Stimulated activated naive B cell treated with anti-CD40 and anti-IgM and Interleukin-4, amounts not matched to agents 10 μg/mL and 1 μg/mL and 100 μg/mL, for 72 hours (primary cell): ENCODE measurements at regions not wholly inside any gene's neighbourhood (a gene's known extent, or its start where the extent isn't known, plus 50 kb on each side); places are given as distances from the start of the nearest gene placed in this dataset.
"Not testable (repeated sequence)": the region's sequence is repeated elsewhere in the genome, so short reads cannot be mapped to it uniquely, and the experiment has no call there.

ENCODE experiments used
- ATAC-seq, 2 donors: fragments of 150-1000 bp; cut with Tn5 transposase; replicated peaks; 2 replicates each; pipeline ENCODE4 v1.10.0; 2021; ENCODE audit warnings: moderate library complexity in 1 of 2
- DNase-seq: peaks from one replicate; pipeline ENCODE4 v3.0.0; 2021
- H3K27ac Mint-ChIP-seq: one replicate; pipeline ENCODE4 v1.8.0; 2022; ENCODE audit warnings: mild to moderate bottlenecking, mixed read lengths
- H3K27me3 Mint-ChIP-seq, 2 donors: one replicate each; pipeline ENCODE4 v1.8.0; 2022; ENCODE audit warnings: mixed read lengths in 2 of 2
- H3K36me3 Mint-ChIP-seq, 2 donors: one replicate each; pipeline ENCODE4 v1.8.0; 2022; ENCODE audit warnings: mixed read lengths in 2 of 2, mild to moderate bottlenecking in 1 of 2
- H3K4me1 Mint-ChIP-seq, 2 donors: one replicate each; pipeline ENCODE4 v1.8.0; 2022; ENCODE audit warnings: mixed read lengths in 2 of 2, mild to moderate bottlenecking in 1 of 2
- H3K4me3 Mint-ChIP-seq, 2 donors: one replicate each; pipeline ENCODE4 v1.8.0; 2022; ENCODE audit warnings: mild to moderate bottlenecking in 2 of 2, mixed read lengths in 2 of 2, moderate library complexity in 1 of 2
- H3K9me3 Mint-ChIP-seq, 2 donors: one replicate each; pipeline ENCODE4 v1.8.0; 2022; ENCODE audit warnings: mixed read lengths in 2 of 2, mild to moderate bottlenecking in 1 of 2

DNA sequence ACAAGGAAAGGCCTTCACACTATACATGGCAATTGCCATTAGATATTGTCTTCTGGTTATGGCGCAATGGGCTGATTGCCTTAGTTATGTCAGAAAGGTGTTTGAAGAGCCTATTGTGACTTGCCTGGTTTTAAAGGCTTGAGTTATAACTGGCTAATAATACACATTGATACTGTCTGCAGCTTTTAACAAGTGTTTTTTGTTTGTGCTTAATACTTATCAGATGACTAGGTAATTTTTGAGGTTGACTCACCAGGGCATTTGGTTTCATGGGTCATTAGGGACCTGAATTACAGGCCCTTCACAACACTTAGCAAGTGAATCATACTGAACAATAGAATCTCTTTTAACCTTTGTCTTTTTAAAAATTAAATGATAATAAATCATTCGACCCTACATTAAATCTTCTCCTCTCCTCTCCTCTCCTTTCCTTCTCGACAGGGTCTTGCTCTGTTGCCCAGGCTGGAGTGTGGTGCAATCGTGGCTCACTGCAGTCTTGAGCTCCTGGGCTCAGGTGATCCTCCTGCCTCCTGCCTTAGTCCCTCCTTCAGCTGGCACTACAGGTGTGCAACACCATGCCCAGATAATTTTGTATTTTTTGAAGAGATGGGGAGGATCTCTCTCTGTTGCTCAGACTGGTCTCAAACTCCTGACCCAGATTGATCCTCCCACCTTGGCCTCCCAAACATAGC, 196.3 kb downstream of the JCAD start:
- no peak for ATAC-seq
- H3K36me3 Mint-ChIP-seq, result no peaks in the 10 kb centered on the region
- H3K4me3 Mint-ChIP-seq, result no peak overlapping the region
- no peaks in the 10 kb centered on the region for H3K9me3 Mint-ChIP-seq
- DNase-seq, result no peak
- no peaks in the 10 kb centered on the region for H3K4me1 Mint-ChIP-seq
- no peak overlapping the region for H3K27ac Mint-ChIP-seq
- no peaks in the 10 kb centered on the region for H3K27me3 Mint-ChIP-seq

DNA sequence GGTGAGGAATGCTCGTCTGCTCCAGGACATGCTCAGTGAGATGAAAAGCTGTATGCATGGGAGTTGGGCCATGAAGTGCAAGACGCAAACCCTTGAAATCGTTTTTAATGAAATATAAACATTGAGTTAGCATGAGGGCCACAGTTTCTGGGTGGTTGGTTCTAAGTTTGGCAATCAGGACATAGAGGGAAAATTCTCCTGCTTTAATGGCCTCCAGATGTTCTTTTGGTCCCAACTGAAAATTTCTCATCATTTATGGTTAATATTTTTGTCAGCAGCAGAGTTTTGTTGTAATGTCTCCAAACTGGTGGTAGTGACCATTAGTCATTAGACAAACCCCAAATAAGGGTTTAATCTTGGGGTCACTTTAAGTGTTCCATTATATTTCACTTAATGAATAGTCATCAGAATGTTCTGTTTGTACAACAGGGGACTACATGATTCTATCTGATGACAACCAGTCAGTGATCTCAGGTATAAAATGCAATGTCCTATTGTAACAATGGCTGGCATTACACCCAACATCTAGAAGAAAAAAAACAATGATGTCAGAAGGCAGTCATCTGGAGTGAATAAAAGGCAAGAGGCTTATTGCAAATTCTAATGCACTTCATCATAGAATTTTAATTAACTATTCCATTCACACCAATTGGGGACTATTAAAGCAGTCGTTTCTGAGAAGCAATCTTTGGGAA, 197.4 kb downstream of the JCAD start:
- no peaks in the 10 kb centered on the region for H3K4me1 Mint-ChIP-seq
- no peak for ATAC-seq
- no peaks in the 10 kb centered on the region for H3K36me3 Mint-ChIP-seq
- H3K9me3 Mint-ChIP-seq, result no peaks in the 10 kb centered on the region
- H3K27ac Mint-ChIP-seq, result no peak overlapping the region
- H3K27me3 Mint-ChIP-seq, result no peaks in the 10 kb centered on the region
- DNase-seq, result no peak
- H3K4me3 Mint-ChIP-seq, result no peak overlapping the region

DNA sequence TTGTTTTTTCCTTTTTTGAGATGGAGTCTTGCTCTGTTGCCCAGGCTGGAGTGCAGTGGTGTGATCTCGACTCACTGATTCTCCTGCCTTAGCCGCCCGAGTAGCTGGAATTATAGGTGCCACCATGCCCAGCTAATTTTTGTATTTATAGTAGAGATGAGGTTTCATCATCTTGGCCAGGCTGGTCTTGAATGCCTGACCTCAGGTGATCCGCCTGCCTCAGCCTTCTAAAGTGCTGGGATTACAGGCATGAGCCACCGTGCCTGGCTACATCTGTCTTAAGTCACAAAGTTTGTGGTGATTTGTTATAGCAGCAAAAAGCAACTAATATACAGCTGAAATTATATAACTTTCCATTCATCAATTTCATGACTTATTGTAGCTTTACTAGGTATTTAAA, 198.2 kb downstream of the JCAD start:
- H3K27me3 Mint-ChIP-seq, H3K36me3 Mint-ChIP-seq, DNase-seq, H3K4me3 Mint-ChIP-seq, ATAC-seq, H3K4me1 Mint-ChIP-seq, H3K27ac Mint-ChIP-seq, H3K9me3 Mint-ChIP-seq: not testable (repeated sequence)

DNA sequence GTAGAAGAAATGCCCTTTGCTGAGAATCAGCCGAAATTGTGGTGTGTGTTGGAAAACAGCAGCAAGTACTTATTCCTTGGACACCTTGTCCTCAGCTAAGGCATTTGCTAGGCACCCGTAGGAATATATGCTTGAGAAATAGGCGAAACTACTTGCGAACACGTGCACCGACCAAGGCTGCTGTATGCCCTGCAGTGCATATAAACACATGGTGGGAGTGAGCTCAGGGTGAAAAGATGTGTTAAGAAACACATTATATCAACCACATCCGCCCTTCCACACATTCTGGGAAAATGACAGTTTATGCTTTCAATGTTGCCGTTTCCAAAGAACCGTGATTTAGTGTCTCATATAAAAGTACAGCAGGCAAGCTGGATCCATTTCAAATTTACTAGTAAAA, 199.2 kb downstream of the JCAD start:
- Mint-ChIP-seq H3K27me3 (no peaks in the 10 kb centered on the region), H3K4me1 (no peaks in the 10 kb centered on the region), H3K9me3 (no peaks in the 10 kb centered on the region), H3K4me3 (no peak overlapping the region), H3K36me3 (no peaks in the 10 kb centered on the region), H3K27ac (no peak overlapping the region)
- DNase-seq, result no peak
- ATAC-seq, result no peak

DNA sequence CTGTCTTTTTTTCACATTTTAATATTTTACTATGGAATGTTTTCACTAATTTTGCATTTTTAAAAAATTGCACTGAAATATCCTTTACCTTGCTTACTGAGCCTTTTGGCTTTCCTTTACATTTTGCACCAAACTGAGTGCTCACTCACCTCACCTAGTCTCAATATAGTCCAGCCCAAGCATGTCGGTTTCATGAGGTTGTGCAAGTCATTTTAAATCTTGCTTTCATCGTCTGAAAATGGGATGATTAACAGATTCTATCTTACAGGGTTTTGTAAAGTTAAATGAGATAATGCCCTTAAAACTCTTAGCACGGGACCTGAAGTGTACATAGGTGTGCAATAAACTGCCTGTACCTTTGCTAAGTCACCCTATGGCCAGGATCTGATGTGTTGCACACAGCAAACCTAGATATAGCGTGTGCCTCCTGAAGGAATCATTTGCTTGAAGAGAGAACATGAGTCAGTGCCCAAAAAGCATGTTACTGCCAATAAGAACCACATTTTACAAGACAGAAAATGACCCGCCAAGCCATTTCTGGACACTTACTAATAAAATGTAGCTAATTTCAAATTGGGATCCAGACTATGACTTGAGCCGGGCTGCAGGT, 199.8 kb downstream of the JCAD start:
- H3K36me3 Mint-ChIP-seq, result no peaks in the 10 kb centered on the region
- no peak overlapping the region for H3K27ac Mint-ChIP-seq
- ATAC-seq, result no peak
- no peaks in the 10 kb centered on the region for H3K9me3 Mint-ChIP-seq
- H3K27me3 Mint-ChIP-seq, result no peaks in the 10 kb centered on the region
- no peaks in the 10 kb centered on the region for H3K4me1 Mint-ChIP-seq
- no peak overlapping the region for H3K4me3 Mint-ChIP-seq
- no peak for DNase-seq

DNA sequence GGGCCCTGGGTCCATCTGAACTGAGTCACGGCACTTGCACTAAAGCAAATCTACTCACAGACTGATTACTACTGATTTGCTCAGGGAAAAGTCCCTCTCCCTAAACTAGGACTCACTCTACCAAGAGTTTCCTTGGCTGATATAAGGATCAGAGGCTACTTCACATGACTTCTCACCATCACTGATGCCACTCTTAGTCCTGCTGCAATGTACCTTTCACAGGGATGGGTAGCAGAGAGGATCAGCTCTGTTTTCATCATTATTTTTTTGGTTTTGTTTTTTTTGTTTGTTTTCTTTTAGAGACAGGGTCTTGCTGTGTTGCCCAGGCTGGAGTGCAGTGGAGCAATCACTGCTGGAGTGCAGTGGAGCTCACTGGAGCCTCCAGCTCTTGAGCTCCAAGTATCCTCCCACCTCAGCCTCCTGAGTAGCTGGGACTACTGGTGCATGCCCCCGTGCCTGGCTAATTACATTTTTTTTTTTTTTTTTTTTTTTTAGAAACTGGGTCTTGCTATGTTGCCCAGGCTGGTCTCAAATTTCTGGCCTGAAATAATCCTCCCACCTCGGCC, 200.6 kb downstream of the JCAD start:
- no peaks in the 10 kb centered on the region for H3K27me3 Mint-ChIP-seq

DNA sequence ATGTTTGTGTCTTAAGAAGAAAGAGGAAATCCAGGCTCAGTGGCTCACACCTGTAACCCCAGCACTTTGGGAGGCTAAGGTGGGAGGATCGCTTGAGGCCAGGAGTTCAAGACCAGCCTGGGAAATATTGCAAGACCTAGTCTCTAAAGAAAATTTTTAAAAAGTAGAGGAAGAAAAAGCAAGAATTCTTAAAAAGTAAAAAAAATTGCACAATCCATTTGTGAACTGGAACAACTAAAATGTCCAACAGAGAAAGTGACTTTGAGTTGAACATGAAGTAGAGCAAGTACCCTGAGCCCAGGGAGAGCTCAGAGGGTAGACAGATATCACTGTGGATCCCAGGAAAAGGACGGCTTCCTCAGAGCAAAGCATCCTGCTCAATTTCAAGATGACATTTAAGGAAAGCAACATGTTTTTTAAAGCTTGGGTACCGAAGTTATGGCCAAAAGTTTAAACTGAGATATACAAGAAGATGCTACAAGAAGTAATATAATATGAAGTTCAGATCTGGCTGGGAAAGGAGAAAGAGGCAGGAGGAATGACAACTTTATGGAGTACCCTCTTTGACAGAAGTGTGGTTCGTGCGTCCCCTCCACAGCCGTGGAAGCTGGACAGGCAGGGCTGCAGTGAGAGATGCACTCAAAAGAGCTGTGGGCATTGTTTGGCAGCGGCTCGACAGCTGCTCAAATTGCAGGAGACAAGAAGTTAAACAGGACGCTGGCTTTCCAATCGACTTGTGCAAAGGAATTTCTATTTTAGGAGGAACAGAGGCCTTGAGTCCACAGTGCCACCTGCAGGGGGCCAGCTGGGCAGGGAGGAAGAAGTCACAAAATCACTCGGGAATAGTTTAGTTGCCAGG, 201.3 kb downstream of the JCAD start:
- no peaks in the 10 kb centered on the region for H3K4me1 Mint-ChIP-seq
- no peak for ATAC-seq
- DNase-seq, result no peak
- no peaks in the 10 kb centered on the region for H3K27me3 Mint-ChIP-seq
- H3K9me3 Mint-ChIP-seq, result no peaks in the 10 kb centered on the region
- H3K4me3 Mint-ChIP-seq, result no peak overlapping the region
- H3K27ac Mint-ChIP-seq, result no peak overlapping the region
- no peaks in the 10 kb centered on the region for H3K36me3 Mint-ChIP-seq

More for the DNA sequence above, 200.6 kb downstream of the JCAD start:
- Mint-ChIP-seq H3K27ac (no peak overlapping the region), H3K4me1 (no peaks in the 10 kb centered on the region), H3K4me3 (no peak overlapping the region), H3K36me3 (no peaks in the 10 kb centered on the region), H3K9me3 (no peaks in the 10 kb centered on the region)
- ATAC-seq, result no peak
- DNase-seq, result no peak

DNA sequence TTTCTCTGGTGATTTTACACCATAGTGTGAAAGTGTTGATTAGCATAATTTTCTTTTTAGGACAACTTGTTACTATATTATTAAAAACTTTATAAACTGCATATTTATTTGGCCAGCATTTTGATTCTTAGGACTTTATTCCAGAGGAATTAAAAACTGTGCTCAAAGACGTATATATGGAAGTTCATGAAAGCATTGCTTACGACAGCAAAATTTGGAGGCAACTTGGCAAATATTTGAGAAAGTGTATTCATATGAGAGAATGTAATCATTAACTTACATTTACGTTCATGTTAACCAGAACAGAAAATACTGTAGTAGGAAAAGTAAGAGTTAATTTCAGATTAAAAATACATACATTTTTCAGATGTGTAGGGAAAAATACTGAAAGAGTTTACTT, 203.1 kb downstream of the JCAD start:
- no peak for ATAC-seq

DNA sequence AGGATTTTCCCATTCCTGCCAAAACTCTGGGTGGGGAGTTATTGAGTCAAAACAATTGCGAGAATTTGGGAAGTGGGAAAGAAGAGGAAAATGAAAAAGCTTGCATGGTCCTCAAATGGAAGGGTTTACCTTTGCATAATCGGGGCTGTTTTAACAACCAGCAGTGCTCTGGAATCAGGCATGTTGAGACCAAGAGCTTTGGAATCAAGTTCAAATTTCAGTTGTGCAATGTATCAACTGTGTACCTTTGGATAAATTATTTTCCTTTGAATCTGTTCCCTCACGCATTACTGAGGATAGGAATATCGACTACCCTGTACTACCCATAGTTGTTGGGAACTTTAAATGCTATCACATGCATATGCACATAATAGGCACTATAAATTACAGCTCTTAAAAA, 205.5 kb downstream of the JCAD start:
- no peak for DNase-seq
- ATAC-seq, result no peak
- Mint-ChIP-seq H3K4me3 (no peak overlapping the region), H3K9me3 (no peaks in the 10 kb centered on the region), H3K4me1 (no peaks in the 10 kb centered on the region), H3K27me3 (peaks cover 0 to 6% of the 10 kb centered on the region in 2 donors), H3K36me3 (no peaks in the 10 kb centered on the region), H3K27ac (no peak overlapping the region)

More for the DNA sequence above, 203.1 kb downstream of the JCAD start:
- Mint-ChIP-seq H3K4me1 (no peaks in the 10 kb centered on the region), H3K27me3 (no peaks in the 10 kb centered on the region), H3K36me3 (no peaks in the 10 kb centered on the region), H3K27ac (no peak overlapping the region), H3K9me3 (no peaks in the 10 kb centered on the region), H3K4me3 (no peak overlapping the region)
- no peak for DNase-seq

DNA sequence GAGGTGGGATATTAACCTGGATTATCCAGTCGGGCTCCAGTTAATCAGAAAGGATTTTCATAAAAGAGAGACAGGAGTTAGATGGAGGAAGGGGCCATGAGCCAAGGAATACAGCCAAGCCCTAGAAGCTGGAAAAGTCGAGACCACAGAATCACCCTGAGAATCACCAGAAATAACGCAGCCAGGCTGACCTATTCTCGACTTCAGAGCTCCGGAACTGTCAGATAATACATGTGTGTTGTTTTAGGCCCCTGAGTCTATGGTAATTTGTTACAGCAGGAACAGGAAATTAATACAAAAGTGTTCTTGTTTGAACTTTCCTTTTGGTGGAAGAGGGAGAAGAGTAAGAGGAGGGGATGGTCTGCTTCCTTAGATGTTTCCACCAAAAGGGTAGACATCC, 208.1 kb downstream of the JCAD start:
- DNase-seq, result no peak
- H3K4me3 Mint-ChIP-seq, result no peak overlapping the region
- H3K4me1 Mint-ChIP-seq, result no peaks in the 10 kb centered on the region
- no peaks in the 10 kb centered on the region for H3K9me3 Mint-ChIP-seq
- no peaks in the 10 kb centered on the region for H3K36me3 Mint-ChIP-seq
- ATAC-seq, result no peak
- no peak overlapping the region for H3K27ac Mint-ChIP-seq
- peaks cover 0 to 6% of the 10 kb centered on the region in 2 donors for H3K27me3 Mint-ChIP-seq

DNA sequence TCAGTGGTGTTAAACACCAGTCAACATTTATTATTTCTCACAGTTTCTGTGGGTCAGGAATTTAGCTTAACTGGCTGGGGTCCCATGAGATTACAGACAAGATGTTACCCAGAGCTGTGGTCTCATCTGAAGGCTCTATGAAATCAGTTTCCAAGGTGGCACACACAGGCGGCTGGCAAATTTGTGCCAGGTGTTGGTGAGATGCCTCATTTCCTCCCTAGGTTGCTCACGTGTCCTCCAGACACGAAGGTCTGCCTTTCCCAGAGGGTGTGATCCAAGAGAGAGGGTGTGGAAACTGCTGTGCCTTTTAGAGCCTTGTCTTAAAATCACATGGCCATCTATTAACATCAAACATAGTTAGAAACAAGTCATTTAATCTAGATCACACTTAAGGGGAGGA, 209.0 kb downstream of the JCAD start:
- DNase-seq (no peak), ATAC-seq (no peak)
- Mint-ChIP-seq H3K4me3 (no peak overlapping the region), H3K36me3 (peaks cover 0 to 1% of the 10 kb centered on the region in 2 donors), H3K4me1 (no peaks in the 10 kb centered on the region), H3K9me3 (peaks cover 0 to 2% of the 10 kb centered on the region in 2 donors), H3K27me3 (peaks cover 0 to 6% of the 10 kb centered on the region in 2 donors), H3K27ac (no peak overlapping the region)

DNA sequence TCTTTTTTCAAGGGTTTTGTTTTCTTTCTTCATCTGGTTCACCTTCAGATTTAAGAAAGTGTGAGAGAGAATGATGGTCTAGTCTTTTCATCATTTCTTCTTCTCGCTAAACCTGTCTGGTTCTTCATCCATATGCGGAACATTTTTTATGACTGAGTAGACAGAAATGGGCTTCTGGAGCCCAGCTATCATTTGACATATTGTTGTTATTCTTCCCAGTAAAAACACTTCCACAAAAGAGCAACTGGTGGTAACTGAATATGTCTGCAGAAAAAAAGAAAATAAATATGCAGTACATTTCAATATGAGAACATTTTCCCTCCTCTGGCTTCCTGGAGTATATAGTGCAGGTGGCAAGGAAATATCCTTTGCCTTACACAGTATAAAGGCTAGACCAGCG, 209.5 kb downstream of the JCAD start:
- Mint-ChIP-seq H3K9me3 (peaks cover 0 to 7% of the 10 kb centered on the region in 2 donors), H3K27ac (no peak overlapping the region), H3K36me3 (peaks cover 0 to 2% of the 10 kb centered on the region in 2 donors), H3K27me3 (peaks cover 0 to 6% of the 10 kb centered on the region in 2 donors), H3K4me3 (no peak overlapping the region), H3K4me1 (no peaks in the 10 kb centered on the region)
- no peak for DNase-seq
- no peak for ATAC-seq

DNA sequence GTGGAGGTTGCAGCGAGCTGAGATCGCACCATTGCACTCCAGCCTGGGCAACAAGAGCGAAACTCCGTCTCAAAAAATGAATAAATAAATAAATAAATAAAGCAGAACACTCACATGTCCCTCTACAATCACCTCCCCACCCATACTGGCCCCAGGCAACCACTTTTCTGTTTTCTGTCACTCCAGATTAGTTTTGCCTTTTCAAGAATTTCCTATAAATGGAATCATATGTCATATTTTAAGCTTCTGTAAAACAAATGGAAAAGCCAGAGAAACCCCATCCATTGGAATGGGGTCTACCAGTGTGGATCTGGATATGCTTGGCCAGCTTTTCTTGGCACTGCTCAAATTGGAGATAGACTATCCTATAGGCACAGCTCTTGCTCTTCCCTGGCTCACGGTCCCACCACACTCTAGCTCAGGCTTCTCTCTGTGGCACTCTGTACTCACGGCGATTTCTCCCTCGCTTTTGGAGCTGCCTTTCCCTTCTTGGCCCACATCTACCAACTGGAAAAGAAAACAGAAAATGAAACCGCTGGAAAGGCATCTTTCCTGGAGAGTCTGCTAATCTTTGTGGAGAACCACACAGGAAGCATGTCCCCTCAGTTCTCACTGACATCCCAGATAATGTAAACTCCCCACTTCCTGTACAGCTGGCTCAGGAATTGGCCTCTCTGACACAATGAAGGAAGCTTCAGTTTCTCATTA, 210.1 kb downstream of the JCAD start:
- peaks cover 0 to 7% of the 10 kb centered on the region in 2 donors for H3K9me3 Mint-ChIP-seq
- peaks cover 0 to 2% of the 10 kb centered on the region in 2 donors for H3K36me3 Mint-ChIP-seq
- H3K27ac Mint-ChIP-seq, result no peak overlapping the region
- no peak for ATAC-seq
- H3K4me1 Mint-ChIP-seq, result no peaks in the 10 kb centered on the region
- DNase-seq, result no peak
- no peak overlapping the region for H3K4me3 Mint-ChIP-seq
- peaks cover 0 to 6% of the 10 kb centered on the region in 2 donors for H3K27me3 Mint-ChIP-seq
